Kidney (tissue), 13 donors: ENCODE measurements at regions not wholly inside any gene's neighbourhood (a gene's known extent, or its start where the extent isn't known, plus 50 kb on each side); places are given as distances from the start of the nearest gene placed in this dataset.

Source experiments
- DNase-seq, 5 donors: peaks; one replicate each; pipeline ENCODE4 v3.0.0-alpha.2; 2013 to 2020
- FAIRE-seq: peaks from 2 replicates; lab custom pipeline; 2012; peaks lifted over from hg19 to GRCh38; lab: Jason Lieb, UNC
- H3K27ac ChIP-seq, 2 donors: one replicate each; pipeline ENCODE4 v1.7.0; 2013; ENCODE audit warnings: low read depth in 2 of 2, low read length in 2 of 2, inconsistent platforms in 1 of 2
- H3K27me3 ChIP-seq: one replicate; pipeline ENCODE4 v1.7.1; 2013; ENCODE audit warnings: low read length, inconsistent platforms; ENCODE audit not compliant: control insufficient read depth, insufficient read depth
- H3K36me3 ChIP-seq, 3 donors: one replicate each; pipeline versions ENCODE4 v1.7.0 to v1.7.1; 2013; ENCODE audit warnings: low read length in 3 of 3, control low read depth in 1 of 3, inconsistent platforms in 1 of 3; ENCODE audit not compliant: insufficient read depth in 3 of 3, control insufficient read depth in 2 of 3
- H3K4me1 ChIP-seq, 3 donors: one replicate each; pipeline versions ENCODE4 v1.7.0 to v1.7.1; 2013; ENCODE audit warnings: low read length in 3 of 3, inconsistent platforms in 1 of 3, low read depth in 1 of 3; ENCODE audit not compliant: control insufficient read depth in 2 of 3, insufficient read depth in 2 of 3
- H3K4me3 ChIP-seq, 3 donors: one replicate each; pipeline versions ENCODE4 v1.7.0 to v1.8.1; 2013; ENCODE audit warnings: low read length in 3 of 3, control low read depth in 1 of 3, inconsistent platforms in 1 of 3
- H3K9ac ChIP-seq, 3 donors: one replicate each; pipeline versions ENCODE4 v1.7.0 to v1.7.1; 2013; ENCODE audit warnings: low read length in 3 of 3, control low read depth in 1 of 3, inconsistent platforms in 1 of 3
- H3K9me3 ChIP-seq, 3 donors: one replicate each; pipeline versions ENCODE4 v1.7.0 to v1.7.1; 2013; ENCODE audit warnings: low read length in 3 of 3, control low read depth in 1 of 3, inconsistent platforms in 1 of 3; ENCODE audit not compliant: control insufficient read depth in 2 of 3, insufficient read depth in 1 of 3
- intact Hi-C: fragments of 100-400 bp; cut with DNase I; formaldehyde crosslinking; loops from one replicate; pipeline ENCODE4 v1.11.1; 2022
- TF ChIP-seq, protein P1 (sequence below): IDR thresholded peaks from 3 replicates; pipeline ENCODE4 v1.5.1; 2012; ENCODE audit warnings: mild to moderate bottlenecking, moderate library complexity, borderline replicate concordance; ENCODE audit not compliant: insufficient read depth; ENCODE audit errors: extremely low read depth
- donor health status: control.
- donor health status: control.
- donor health status: control.
- donor health status: control.
- donor health status: control.
- donor health status: DM: yes; HTN: yes; CAD: no.
- donor health status: Normal renal cell carcinoma (clear cell type).

DNA sequence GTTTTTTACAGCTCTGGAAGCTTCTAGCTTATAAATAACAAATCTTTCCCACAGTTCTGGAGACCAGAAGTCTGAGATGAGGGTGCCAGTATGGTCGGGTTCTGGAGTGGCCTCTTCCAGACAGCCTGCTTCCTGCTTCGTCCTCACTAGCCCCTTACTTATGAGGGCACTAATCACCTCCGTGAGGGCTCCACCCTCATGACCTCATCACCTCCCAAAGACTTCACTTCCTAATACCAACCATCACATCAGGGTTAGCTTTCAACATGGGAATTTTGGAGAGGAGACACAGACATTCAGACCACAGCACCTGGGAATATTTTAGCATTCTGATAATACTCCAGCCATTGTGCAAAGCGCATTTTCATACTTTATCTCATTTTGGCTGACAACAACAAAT, 223.7 kb upstream of the IRF2BP2 start:
- no peak for DNase-seq
- Histone ChIP-seq H3K4me1 (no peaks in the 10 kb centered on the region), H3K4me3 (no peak overlapping the region), H3K27me3 (no peaks in the 10 kb centered on the region), H3K27ac (no peak overlapping the region), H3K9ac (no peak overlapping the region), H3K9me3 (no peaks in the 10 kb centered on the region), H3K36me3 (no peaks in the 10 kb centered on the region)
- FAIRE-seq: no peak
- TF ChIP-seq, protein P1, sequence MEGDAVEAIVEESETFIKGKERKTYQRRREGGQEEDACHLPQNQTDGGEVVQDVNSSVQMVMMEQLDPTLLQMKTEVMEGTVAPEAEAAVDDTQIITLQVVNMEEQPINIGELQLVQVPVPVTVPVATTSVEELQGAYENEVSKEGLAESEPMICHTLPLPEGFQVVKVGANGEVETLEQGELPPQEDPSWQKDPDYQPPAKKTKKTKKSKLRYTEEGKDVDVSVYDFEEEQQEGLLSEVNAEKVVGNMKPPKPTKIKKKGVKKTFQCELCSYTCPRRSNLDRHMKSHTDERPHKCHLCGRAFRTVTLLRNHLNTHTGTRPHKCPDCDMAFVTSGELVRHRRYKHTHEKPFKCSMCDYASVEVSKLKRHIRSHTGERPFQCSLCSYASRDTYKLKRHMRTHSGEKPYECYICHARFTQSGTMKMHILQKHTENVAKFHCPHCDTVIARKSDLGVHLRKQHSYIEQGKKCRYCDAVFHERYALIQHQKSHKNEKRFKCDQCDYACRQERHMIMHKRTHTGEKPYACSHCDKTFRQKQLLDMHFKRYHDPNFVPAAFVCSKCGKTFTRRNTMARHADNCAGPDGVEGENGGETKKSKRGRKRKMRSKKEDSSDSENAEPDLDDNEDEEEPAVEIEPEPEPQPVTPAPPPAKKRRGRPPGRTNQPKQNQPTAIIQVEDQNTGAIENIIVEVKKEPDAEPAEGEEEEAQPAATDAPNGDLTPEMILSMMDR: no peak
- intact Hi-C loops: loop anchor here (10.0 kb wide), 1 partner anchor 339 kb away; no protein-coding TSS in a partner anchor

DNA sequence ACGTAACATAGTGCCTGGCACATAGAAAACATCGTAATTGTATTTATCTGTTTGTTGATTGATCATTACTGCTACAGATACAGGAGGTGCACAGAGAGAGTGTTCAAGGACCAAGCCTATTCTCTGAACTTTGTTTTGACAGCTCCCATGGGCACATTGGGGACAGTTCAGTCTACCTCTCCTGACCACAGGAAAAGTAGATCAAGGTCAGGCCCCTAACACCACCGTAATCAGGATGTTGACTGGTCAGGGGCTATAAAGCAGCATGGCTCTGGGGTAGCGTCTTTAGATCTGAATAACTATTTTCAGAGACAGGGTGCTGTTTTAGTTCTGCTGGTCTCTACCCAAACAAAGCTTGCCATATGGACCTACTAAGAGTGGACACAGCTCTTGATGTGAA, 223.1 kb upstream of the IRF2BP2 start:
- FAIRE-seq (no peak), DNase-seq (no peak)
- Histone ChIP-seq H3K4me3 (no peak overlapping the region), H3K27me3 (no peaks in the 10 kb centered on the region), H3K4me1 (no peaks in the 10 kb centered on the region), H3K36me3 (no peaks in the 10 kb centered on the region), H3K27ac (no peak overlapping the region), H3K9ac (no peak overlapping the region), H3K9me3 (no peaks in the 10 kb centered on the region)
- intact Hi-C loops: loop anchor here (10.0 kb wide), 1 partner anchor 338 kb away; no protein-coding TSS in a partner anchor
- TF ChIP-seq, protein P1: no peak

DNA sequence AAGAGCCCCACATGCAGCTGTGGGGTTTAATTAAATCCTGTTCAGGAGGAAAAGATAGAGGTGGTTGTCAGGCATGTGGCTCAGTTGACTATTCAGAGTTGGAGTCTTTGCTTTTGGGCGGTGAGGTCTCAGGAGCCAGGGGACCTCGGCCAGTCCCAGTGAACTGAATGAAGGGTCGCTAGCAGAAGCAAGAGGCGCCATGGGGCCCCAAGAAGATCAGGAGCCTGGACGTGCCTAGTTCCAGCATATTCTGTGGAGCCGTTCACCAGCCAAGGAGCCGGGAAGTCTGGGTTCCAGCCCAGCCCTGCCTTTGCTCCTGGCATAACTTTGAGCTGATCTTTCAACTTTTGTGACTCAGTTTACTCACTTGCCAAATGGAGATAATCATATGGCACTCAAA, 217.7 kb upstream of the IRF2BP2 start:
- H3K9me3 ChIP-seq: no peaks in the 10 kb centered on the region
- TF ChIP-seq, protein P1: no peak
- H3K9ac ChIP-seq: no peak overlapping the region
- peak in 1 of 5 donors; percentile 19 for DNase-seq
- no peak overlapping the region for H3K4me3 ChIP-seq
- H3K36me3 ChIP-seq: no peaks in the 10 kb centered on the region
- no peak for FAIRE-seq
- intact Hi-C loops: no loop called here
- H3K4me1 ChIP-seq: no peaks in the 10 kb centered on the region
- H3K27me3 ChIP-seq: no peaks in the 10 kb centered on the region
- H3K27ac ChIP-seq: no peak overlapping the region

DNA sequence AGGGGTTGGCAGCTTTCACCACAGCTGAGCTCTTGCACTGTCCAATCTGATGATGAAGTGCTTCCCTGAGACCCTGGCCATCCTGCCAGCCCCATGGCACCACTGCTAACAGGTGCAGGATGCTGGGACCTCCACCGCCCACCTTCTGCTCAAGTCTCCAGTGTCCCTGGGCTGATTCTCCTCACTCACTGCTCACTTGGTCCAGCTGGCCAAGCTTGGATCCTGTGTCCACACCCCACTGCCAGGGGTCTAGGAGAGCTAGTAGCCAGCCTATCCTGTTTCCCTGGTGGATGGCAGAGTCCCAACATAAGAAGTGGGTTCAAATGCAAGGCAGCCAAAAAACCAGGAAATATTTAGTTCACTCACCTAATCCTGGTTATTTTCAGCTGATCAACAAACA, 217.2 kb upstream of the IRF2BP2 start:
- Histone ChIP-seq H3K9me3 (no peaks in the 10 kb centered on the region), H3K4me1 (no peaks in the 10 kb centered on the region), H3K27me3 (no peaks in the 10 kb centered on the region), H3K9ac (no peak overlapping the region), H3K27ac (no peak overlapping the region), H3K36me3 (no peaks in the 10 kb centered on the region), H3K4me3 (no peak overlapping the region)
- TF ChIP-seq, protein P1: no peak
- DNase-seq (peak in 1 of 5 donors; percentile 23), FAIRE-seq (no peak)
- intact Hi-C loops: no loop called here
